H1 (cell line): ENCODE measurements at regions not wholly inside any gene's neighbourhood (a gene's known extent, or its start where the extent isn't known, plus 50 kb on each side); places are given as distances from the start of the nearest gene placed in this dataset.

Source experiments
- CTCF ChIA-PET: fragments of 300-600 bp; sonication (Branson Sonifier 250); formaldehyde crosslinking; loops from one replicate; lab custom pipeline; 2021; ENCODE audit not compliant: partially characterized antibody; lab: Charles Lee
- POLR2A ChIA-PET: fragments of 300-600 bp; sonication (Branson Sonifier 250); formaldehyde crosslinking; loops from one replicate; lab custom pipeline; 2021; ENCODE audit warnings: inconsistent platforms; ENCODE audit not compliant: partially characterized antibody; lab: Charles Lee
- DNase-seq, 2 experiments: peaks; one replicate each; pipeline versions ENCODE4 v3.0.0 to v3.0.0-alpha.2; 2010 to 2022; ENCODE audit warnings: low spot score in 2 of 2, low read depth in 1 of 2, mixed read lengths in 1 of 2
- FAIRE-seq: peaks from 2 replicates; lab custom pipeline; 2011; peaks lifted over from hg19 to GRCh38; lab: Jason Lieb, UNC
- H2AFZ ChIP-seq: 2 replicates; pipeline ENCODE4 v1.8.1; 2012; ENCODE audit warnings: low read length, inconsistent platforms
- H2AK5ac ChIP-seq: 2 replicates; pipeline ENCODE4 v1.6.1; 2013; ENCODE audit warnings: low read depth, low read length
- H2BK120ac ChIP-seq: replicated peaks from 2 replicates; pipeline ENCODE3; 2013; ENCODE audit warnings: low read depth, low read length, inconsistent platforms
- H2BK12ac ChIP-seq: 2 replicates; pipeline ENCODE4 v1.6.1; 2013; ENCODE audit warnings: low read depth, low read length
- H2BK15ac ChIP-seq: 2 replicates; pipeline ENCODE4 v1.6.1; 2013; ENCODE audit warnings: low read length
- H2BK20ac ChIP-seq: 2 replicates; pipeline ENCODE4 v1.6.1; 2013; ENCODE audit warnings: low read length
- H2BK5ac ChIP-seq: 2 replicates; pipeline ENCODE4 v1.6.1; 2013; ENCODE audit warnings: low read depth, low read length
- H3K14ac ChIP-seq: 2 replicates; pipeline ENCODE4 v1.6.1; 2013; ENCODE audit warnings: inconsistent platforms; ENCODE audit not compliant: insufficient read length
- H3K18ac ChIP-seq: 2 replicates; pipeline ENCODE4 v1.6.1; 2013; ENCODE audit warnings: low read length; ENCODE audit errors: extremely low read depth
- H3K23ac ChIP-seq: 2 replicates; pipeline ENCODE4 v1.6.1; 2013; ENCODE audit warnings: inconsistent platforms; ENCODE audit not compliant: insufficient read length
- H3K23me2 ChIP-seq: 2 replicates; pipeline ENCODE4 v1.6.1; 2013; ENCODE audit warnings: low read depth, low read length
- H3K27ac ChIP-seq: 2 replicates; pipeline ENCODE4 v1.6.1; 2011; ENCODE audit warnings: low read depth, low read length, inconsistent platforms
- H3K27me3 ChIP-seq, 4 experiments: replicated peaks in 1 of 4; 1 replicate in 1 of 4; 2 replicates in 3 of 4; pipeline versions ENCODE4 v1.6.1 to v1.8.1; 2011 to 2013; ENCODE audit warnings: low read length in 3 of 4, mild to moderate bottlenecking in 3 of 4, inconsistent platforms in 2 of 4, mixed read lengths in 2 of 4, moderate library complexity in 1 of 4; ENCODE audit not compliant: control insufficient read depth in 3 of 4, insufficient read depth in 3 of 4; ENCODE audit errors: extremely low read depth in 1 of 4
- H3K36me3 ChIP-seq, 4 experiments: 2 replicates each; pipeline versions ENCODE4 v1.6.1 to v1.8.1; 2011 to 2013; ENCODE audit warnings: mild to moderate bottlenecking in 4 of 4, low read length in 3 of 4, moderate library complexity in 2 of 4, control low read depth in 1 of 4, inconsistent platforms in 1 of 4; ENCODE audit not compliant: insufficient read depth in 4 of 4, control insufficient read depth in 2 of 4
- H3K4ac ChIP-seq: replicated peaks from 2 replicates; pipeline ENCODE3; 2013; ENCODE audit warnings: low read length, low read depth, mixed read lengths, inconsistent platforms; ENCODE audit not compliant: insufficient read length
- H3K4me1 ChIP-seq, 4 experiments: replicated peaks in 1 of 4; 1 replicate in 1 of 4; 2 replicates in 3 of 4; pipeline versions ENCODE4 v1.6.1 to v1.8.1; 2011 to 2013; ENCODE audit warnings: low read length in 3 of 4, inconsistent platforms in 2 of 4, mixed read lengths in 1 of 4; ENCODE audit not compliant: insufficient read depth in 4 of 4, control insufficient read depth in 3 of 4
- H3K4me2 ChIP-seq, 2 experiments: 2 replicates each; pipeline versions ENCODE4 v1.6.1 to v1.8.1; 2011 to 2013; ENCODE audit warnings: low read depth in 2 of 2, low read length in 2 of 2, control low read depth in 1 of 2, inconsistent platforms in 1 of 2, mild to moderate bottlenecking in 1 of 2; ENCODE audit not compliant: insufficient read depth in 1 of 2
- H3K4me3 ChIP-seq, 4 experiments: fragments of 200-600, 300-600 bp in 1 of 4; sonication (generic), shearing (Covaris generic), sonication (Bioruptor Twin) in 1 of 4; 2 replicates each; pipeline versions ENCODE4 v1.5.1 to v1.8.1; 2011 to 2016; ENCODE audit warnings: low read length in 4 of 4, low read depth in 3 of 4, control low read depth in 2 of 4, inconsistent platforms in 2 of 4, mild to moderate bottlenecking in 2 of 4, mixed read lengths in 1 of 4, moderate library complexity in 1 of 4; ENCODE audit not compliant: insufficient read depth in 2 of 4; ENCODE audit errors: extremely low read depth in 1 of 4
- H3K56ac ChIP-seq: replicated peaks from 2 replicates; pipeline ENCODE3; 2013; ENCODE audit warnings: low read depth, mild to moderate bottlenecking, mixed read lengths, low read length, inconsistent platforms; ENCODE audit not compliant: insufficient read length
- H3K79me1 ChIP-seq: 2 replicates; pipeline ENCODE4 v1.6.1; 2013; ENCODE audit warnings: low read depth, low read length, control low read depth
- H3K79me2 ChIP-seq, 2 experiments: 2 replicates each; pipeline versions ENCODE4 v1.6.1 to v1.8.1; 2012 to 2013; ENCODE audit warnings: low read length in 2 of 2, mild to moderate bottlenecking in 2 of 2, inconsistent platforms in 1 of 2; ENCODE audit not compliant: insufficient read depth in 2 of 2, control insufficient read depth in 1 of 2
- H3K9ac ChIP-seq, 4 experiments: replicated peaks in 1 of 4; 1 replicate in 1 of 4; 2 replicates in 3 of 4; pipeline versions ENCODE4 v1.6.1 to v1.8.1; 2011 to 2013; ENCODE audit warnings: low read depth in 3 of 4, low read length in 3 of 4, control low read depth in 2 of 4, mild to moderate bottlenecking in 2 of 4, moderate library complexity in 2 of 4, inconsistent platforms in 1 of 4; ENCODE audit errors: extremely low read depth in 1 of 4
- H3K9me3 ChIP-seq, 2 experiments: 2 replicates each; pipeline versions ENCODE4 v1.6.1 to v1.8.1; 2012 to 2013; ENCODE audit warnings: mild to moderate bottlenecking in 2 of 2, moderate library complexity in 2 of 2, control low read depth in 1 of 2, inconsistent platforms in 1 of 2, low read depth in 1 of 2, low read length in 1 of 2, mixed read lengths in 1 of 2; ENCODE audit not compliant: insufficient read depth in 2 of 2
- H4K20me1 ChIP-seq, 2 experiments: replicated peaks in 1 of 2; 2 replicates each; pipeline versions ENCODE3 to v1.8.1; 2011 to 2013; ENCODE audit warnings: inconsistent platforms in 2 of 2, low read length in 2 of 2, mild to moderate bottlenecking in 1 of 2; ENCODE audit not compliant: insufficient read depth in 2 of 2, control insufficient read depth in 1 of 2
- H4K5ac ChIP-seq: 2 replicates; pipeline ENCODE4 v1.6.1; 2013; ENCODE audit warnings: low read length, low read depth, mixed read lengths, inconsistent platforms; ENCODE audit not compliant: insufficient read length
- H4K8ac ChIP-seq: 2 replicates; pipeline ENCODE4 v1.8.0; 2013; ENCODE audit warnings: mild to moderate bottlenecking, moderate library complexity, low read length, inconsistent platforms; ENCODE audit not compliant: insufficient read depth; ENCODE audit errors: extremely low read depth
- H4K91ac ChIP-seq: replicated peaks from 2 replicates; pipeline ENCODE3; 2013; ENCODE audit warnings: low read length, mixed read lengths, inconsistent platforms; ENCODE audit not compliant: insufficient read length
- CTBP2 ChIP-seq: IDR thresholded peaks from 2 replicates; pipeline ENCODE4 v1.7.0; 2011; ENCODE audit warnings: borderline replicate concordance, mild to moderate bottlenecking, moderate library complexity, mixed read lengths, low read length; ENCODE audit not compliant: insufficient read depth, insufficient read length
- FOSL1 ChIP-seq: IDR thresholded peaks from 2 replicates; pipeline ENCODE4 v1.6.1; 2011; ENCODE audit warnings: mild to moderate bottlenecking, low read depth, low read length, moderate library complexity; ENCODE audit not compliant: insufficient read depth
- JUN ChIP-seq: IDR thresholded peaks from 2 replicates; pipeline ENCODE4 v1.6.1; 2011; ENCODE audit warnings: low read depth, mild to moderate bottlenecking, improper control_type of control experiment, low read length
- PHF8 ChIP-seq: fragments of 200-600 bp; sonication (generic); conservative IDR thresholded peaks from 2 replicates; pipeline ENCODE4 v1.7.1; 2012; ENCODE audit warnings: low read depth, mild to moderate bottlenecking, inconsistent platforms, low read length, moderate library complexity
- TEAD4 ChIP-seq: IDR thresholded peaks from 2 replicates; pipeline ENCODE4 v1.6.1; 2012; ENCODE audit warnings: low read depth, low read length, inconsistent platforms, mixed read lengths
- WGBS, 2 experiments: shearing (Covaris generic) in 1 of 2; methylation state at CpG; one replicate each; pipeline versions ENCODE4 v1.1.6 to v1.1.7; 2013 to 2015; ENCODE audit warnings: low lambda C conversion rate in 2 of 2, mixed read lengths in 2 of 2, inconsistent platforms in 1 of 2, low coverage in 1 of 2, missing lambda C conversion rate in 1 of 2; ENCODE audit not compliant: insufficient replicate concordance in 2 of 2, insufficient coverage in 1 of 2, insufficient read length in 1 of 2; ENCODE audit errors: extremely low coverage in 1 of 2, missing lambda C conversion rate in 1 of 2; 5-methylcytosine and 5-hydroxymethylcytosine counted together

- no peak overlapping the region for H2AK5ac ChIP-seq
- H3K23me2 ChIP-seq, result peaks cover 5% of the 10 kb centered on the region; the same call in 1 of the 2 replicates
- no peak overlapping the region for H3K4me2 ChIP-seq
- WGBS, 2 experiments, result 91% methylated on average over 4 of the region's 4 CpGs; no CpG with 5 or more reads in 1 of the 2 experiments
- no peak overlapping the region for H4K5ac ChIP-seq
- H3K27ac ChIP-seq, result no peak overlapping the region
- H3K18ac ChIP-seq, result no peak overlapping the region
- H4K20me1 ChIP-seq, result no peaks in the 10 kb centered on the region
- H3K9ac ChIP-seq, result no peak overlapping the region
- H2BK120ac ChIP-seq, result no peak overlapping the region
- no peak overlapping the region for H3K4ac ChIP-seq
- H3K4me1 ChIP-seq, result peaks cover 0 to 2% (median 0%) of the 10 kb centered on the region in 4 experiments; a peak in 2 of 7 replicates
- H3K36me3 ChIP-seq, result no peaks in the 10 kb centered on the region
- no peak overlapping the region for H2BK12ac ChIP-seq
- H2AFZ ChIP-seq, result no peak overlapping the region
- H4K8ac ChIP-seq, result no peak overlapping the region
- H3K27me3 ChIP-seq, result no peaks in the 10 kb centered on the region
- no peak overlapping the region for H3K4me3 ChIP-seq
- H2BK5ac ChIP-seq, result no peak overlapping the region
- no peaks in the 10 kb centered on the region; a peak in 1 of 4 replicates for H3K9me3 ChIP-seq
- no peaks in the 10 kb centered on the region for H3K79me2 ChIP-seq
- FAIRE-seq (no peak), DNase-seq (no peak)
- H3K23ac ChIP-seq, result no peak overlapping the region
- H2BK15ac ChIP-seq, result no peak overlapping the region
- ChIA-PET POLR2A (no interaction called here), CTCF (interaction anchor here (1.1 to 1.3 kb wide), 2 partner anchors 33 to 85 kb away, joined by 3 to 4 read pairs; no protein-coding TSS in a partner anchor)
- no peak overlapping the region for H3K14ac ChIP-seq
- TF ChIP-seq PHF8, result no peak
- no peak for TF ChIP-seq FOSL1
- TF ChIP-seq TEAD4, result no peak
- no peak for TF ChIP-seq JUN
- TF ChIP-seq CTBP2, result no peak
- H3K79me1 ChIP-seq, result no peaks in the 10 kb centered on the region
- no peak overlapping the region for H2BK20ac ChIP-seq
- H4K91ac ChIP-seq, result no peak overlapping the region
- no peak overlapping the region for H3K56ac ChIP-seq
Measured at GRCh38 chr2:30324245-30324908, 93.0 kb downstream of the LBH start.
